ENCODE measurements at regions not wholly inside any gene's neighbourhood (a gene's known extent, or its start where the extent isn't known, plus 50 kb on each side); places are given as distances from the start of the nearest gene placed in this dataset.

DNA sequence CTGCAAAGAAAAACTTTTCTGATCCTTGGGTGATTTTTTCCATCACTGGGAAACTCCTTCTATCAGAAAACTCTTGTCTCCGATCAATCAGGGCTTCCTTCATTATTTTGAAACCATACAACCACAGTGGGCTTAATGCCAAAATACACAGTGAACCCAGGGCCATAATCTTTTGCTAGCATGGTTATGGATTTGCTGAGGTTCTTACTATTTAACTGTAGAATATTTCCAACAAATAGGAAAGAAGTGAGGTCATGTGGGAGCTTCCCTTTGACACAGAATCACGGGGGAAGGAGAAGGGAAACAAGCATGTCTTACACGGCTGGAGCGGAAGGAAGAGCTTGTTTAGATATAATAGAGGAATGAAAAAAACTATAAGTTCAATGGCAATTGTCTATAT is 1241.7 kb downstream of the REEP3 start (continued):
- TF ChIP-seq, protein P1, sequence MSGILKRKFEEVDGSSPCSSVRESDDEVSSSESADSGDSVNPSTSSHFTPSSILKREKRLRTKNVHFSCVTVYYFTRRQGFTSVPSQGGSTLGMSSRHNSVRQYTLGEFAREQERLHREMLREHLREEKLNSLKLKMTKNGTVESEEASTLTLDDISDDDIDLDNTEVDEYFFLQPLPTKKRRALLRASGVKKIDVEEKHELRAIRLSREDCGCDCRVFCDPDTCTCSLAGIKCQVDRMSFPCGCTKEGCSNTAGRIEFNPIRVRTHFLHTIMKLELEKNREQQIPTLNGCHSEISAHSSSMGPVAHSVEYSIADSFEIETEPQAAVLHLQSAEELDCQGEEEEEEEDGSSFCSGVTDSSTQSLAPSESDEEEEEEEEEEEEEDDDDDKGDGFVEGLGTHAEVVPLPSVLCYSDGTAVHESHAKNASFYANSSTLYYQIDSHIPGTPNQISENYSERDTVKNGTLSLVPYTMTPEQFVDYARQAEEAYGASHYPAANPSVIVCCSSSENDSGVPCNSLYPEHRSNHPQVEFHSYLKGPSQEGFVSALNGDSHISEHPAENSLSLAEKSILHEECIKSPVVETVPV (CRISPR knock-in tag; IDR thresholded peaks at IDR 0.05): no peak

DNA sequence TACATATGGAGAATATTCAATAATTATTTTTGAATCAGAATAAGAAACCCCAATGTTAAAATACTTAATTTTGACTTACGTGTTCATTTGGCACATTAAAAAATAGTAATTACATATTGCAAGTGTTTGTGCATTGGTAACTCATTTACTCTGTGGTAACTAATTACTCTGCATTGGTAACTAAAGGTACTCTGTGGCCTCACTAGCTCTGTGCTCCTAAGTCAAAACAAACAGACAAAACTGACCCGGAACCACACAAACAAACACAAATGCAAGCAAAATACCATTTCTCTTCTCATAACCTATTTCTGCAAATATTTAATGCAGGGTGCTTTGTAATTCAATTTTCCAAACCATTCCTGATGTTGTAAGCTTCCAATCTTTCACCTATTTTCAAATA is 1244.3 kb downstream of the REEP3 start:
- TF ChIP-seq TCF4 (CRISPR knock-in tag; IDR thresholded peaks at IDR 0.05; ENCODE audit: borderline replicate concordance): no peak
- TF ChIP-seq, protein P1 (CRISPR knock-in tag; IDR thresholded peaks at IDR 0.05): no peak
- no peak for TF ChIP-seq ZNF8 (CRISPR knock-in tag; IDR thresholded peaks at IDR 0.05)
- no peak for ATAC-seq

DNA sequence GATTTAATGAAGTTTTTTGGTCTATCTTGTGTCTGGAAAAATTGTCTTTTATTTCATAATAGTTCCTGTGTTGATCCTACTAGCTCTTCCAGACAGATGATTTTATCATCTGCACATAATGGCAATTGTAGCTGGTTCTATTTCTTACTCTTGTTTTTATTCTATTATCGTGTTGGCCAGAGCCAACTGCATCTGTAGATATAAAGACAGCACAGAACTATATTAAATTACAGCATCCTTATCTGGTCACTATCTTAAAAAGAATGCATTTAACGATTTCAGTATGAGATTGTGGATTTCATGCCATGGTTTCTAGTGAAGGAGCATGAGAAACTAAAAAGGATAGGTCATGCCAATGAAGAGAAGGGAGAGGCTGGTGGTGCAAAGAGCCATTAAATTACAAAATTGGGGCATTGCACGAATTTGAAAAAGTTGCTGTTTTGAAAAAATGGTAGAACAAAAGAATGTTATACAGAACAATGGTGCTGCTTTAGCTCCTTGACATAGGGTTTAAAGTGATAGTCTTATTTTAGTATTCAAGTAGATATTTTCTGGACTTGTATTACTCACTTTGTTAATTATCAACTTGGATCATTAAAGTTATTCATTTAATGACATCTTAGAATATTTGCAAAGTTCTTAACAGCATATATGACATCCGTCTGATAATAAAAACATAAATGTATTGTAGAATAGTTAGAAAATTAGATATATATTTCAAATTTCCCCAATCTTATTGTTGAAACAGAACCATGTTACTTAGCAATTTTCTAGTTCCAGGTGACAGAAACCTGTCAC is 1250.3 kb downstream of the REEP3 start:
- TF ChIP-seq OSR1 (CRISPR knock-in tag; IDR thresholded peaks at IDR 0.05) (no peak), ZC3H10 (CRISPR knock-in tag; IDR thresholded peaks at IDR 0.05) (no peak), RARB (CRISPR knock-in tag; IDR thresholded peaks at IDR 0.05) (no peak), ESRRG (CRISPR knock-in tag; IDR thresholded peaks at IDR 0.05) (peak; percentile 87), TOX (CRISPR knock-in tag; IDR thresholded peaks at IDR 0.05; ENCODE audit: borderline replicate concordance) (no peak), CSDC2 (CRISPR knock-in tag; IDR thresholded peaks at IDR 0.05) (no peak), GLIS3 (CRISPR knock-in tag; IDR thresholded peaks at IDR 0.05) (peak; percentile 89; the same call in 1 of the 2 replicates), ZNF565 (CRISPR knock-in tag; conservative IDR thresholded peaks at IDR 0.05; ENCODE audit: low read depth) (peak; percentile 86), ZNF70 (CRISPR knock-in tag; IDR thresholded peaks at IDR 0.05) (peak; percentile 39), ZFP3 (CRISPR knock-in tag; IDR thresholded peaks at IDR 0.05) (peak; percentile 54; the same call in 1 of the 2 replicates), PPARA (CRISPR knock-in tag; IDR thresholded peaks at IDR 0.05; ENCODE audit: borderline replicate concordance) (peak; percentile 55; the same call in 1 of the 2 replicates), BACH2 (CRISPR knock-in tag; IDR thresholded peaks at IDR 0.05; ENCODE audit: borderline replicate concordance) (no peak), ZNF8 (CRISPR knock-in tag; IDR thresholded peaks at IDR 0.05) (peak; percentile 69; the same call in 1 of the 2 replicates), ARNTL (CRISPR knock-in tag; IDR thresholded peaks at IDR 0.05; ENCODE audit: borderline replicate concordance, low read depth) (peak; percentile 74; the same call in 1 of the 2 replicates), ZFP30 (CRISPR knock-in tag; IDR thresholded peaks at IDR 0.05) (no peak), SNAI2 (CRISPR knock-in tag; IDR thresholded peaks at IDR 0.05) (peak; percentile 76), ISL1 (CRISPR knock-in tag; IDR thresholded peaks at IDR 0.05) (peak; percentile 95), TCF4 (CRISPR knock-in tag; IDR thresholded peaks at IDR 0.05; ENCODE audit: borderline replicate concordance) (peak; percentile 100)
- TF ChIP-seq, protein P2, sequence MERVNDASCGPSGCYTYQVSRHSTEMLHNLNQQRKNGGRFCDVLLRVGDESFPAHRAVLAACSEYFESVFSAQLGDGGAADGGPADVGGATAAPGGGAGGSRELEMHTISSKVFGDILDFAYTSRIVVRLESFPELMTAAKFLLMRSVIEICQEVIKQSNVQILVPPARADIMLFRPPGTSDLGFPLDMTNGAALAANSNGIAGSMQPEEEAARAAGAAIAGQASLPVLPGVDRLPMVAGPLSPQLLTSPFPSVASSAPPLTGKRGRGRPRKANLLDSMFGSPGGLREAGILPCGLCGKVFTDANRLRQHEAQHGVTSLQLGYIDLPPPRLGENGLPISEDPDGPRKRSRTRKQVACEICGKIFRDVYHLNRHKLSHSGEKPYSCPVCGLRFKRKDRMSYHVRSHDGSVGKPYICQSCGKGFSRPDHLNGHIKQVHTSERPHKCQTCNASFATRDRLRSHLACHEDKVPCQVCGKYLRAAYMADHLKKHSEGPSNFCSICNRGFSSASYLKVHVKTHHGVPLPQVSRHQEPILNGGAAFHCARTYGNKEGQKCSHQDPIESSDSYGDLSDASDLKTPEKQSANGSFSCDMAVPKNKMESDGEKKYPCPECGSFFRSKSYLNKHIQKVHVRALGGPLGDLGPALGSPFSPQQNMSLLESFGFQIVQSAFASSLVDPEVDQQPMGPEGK (CRISPR knock-in tag; IDR thresholded peaks at IDR 0.05; ENCODE audit: borderline replicate concordance): no peak
- TF ChIP-seq, protein P3, sequence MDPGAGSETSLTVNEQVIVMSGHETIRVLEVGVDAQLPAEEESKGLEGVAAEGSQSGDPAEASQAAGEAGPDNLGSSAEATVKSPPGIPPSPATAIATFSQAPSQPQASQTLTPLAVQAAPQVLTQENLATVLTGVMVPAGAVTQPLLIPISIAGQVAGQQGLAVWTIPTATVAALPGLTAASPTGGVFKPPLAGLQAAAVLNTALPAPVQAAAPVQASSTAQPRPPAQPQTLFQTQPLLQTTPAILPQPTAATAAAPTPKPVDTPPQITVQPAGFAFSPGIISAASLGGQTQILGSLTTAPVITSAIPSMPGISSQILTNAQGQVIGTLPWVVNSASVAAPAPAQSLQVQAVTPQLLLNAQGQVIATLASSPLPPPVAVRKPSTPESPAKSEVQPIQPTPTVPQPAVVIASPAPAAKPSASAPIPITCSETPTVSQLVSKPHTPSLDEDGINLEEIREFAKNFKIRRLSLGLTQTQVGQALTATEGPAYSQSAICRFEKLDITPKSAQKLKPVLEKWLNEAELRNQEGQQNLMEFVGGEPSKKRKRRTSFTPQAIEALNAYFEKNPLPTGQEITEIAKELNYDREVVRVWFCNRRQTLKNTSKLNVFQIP (CRISPR knock-in tag; IDR thresholded peaks at IDR 0.05; ENCODE audit: borderline replicate concordance, low read depth): no peak; the same call in 1 of the 2 replicates
- TF ChIP-seq, protein P1 (CRISPR knock-in tag; IDR thresholded peaks at IDR 0.05): peak; percentile 89; the same call in 1 of the 2 replicates
- TF ChIP-seq, protein P4, sequence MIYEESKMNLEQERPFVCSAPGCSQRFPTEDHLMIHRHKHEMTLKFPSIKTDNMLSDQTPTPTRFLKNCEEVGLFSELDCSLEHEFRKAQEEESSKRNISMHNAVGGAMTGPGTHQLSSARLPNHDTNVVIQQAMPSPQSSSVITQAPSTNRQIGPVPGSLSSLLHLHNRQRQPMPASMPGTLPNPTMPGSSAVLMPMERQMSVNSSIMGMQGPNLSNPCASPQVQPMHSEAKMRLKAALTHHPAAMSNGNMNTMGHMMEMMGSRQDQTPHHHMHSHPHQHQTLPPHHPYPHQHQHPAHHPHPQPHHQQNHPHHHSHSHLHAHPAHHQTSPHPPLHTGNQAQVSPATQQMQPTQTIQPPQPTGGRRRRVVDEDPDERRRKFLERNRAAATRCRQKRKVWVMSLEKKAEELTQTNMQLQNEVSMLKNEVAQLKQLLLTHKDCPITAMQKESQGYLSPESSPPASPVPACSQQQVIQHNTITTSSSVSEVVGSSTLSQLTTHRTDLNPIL (CRISPR knock-in tag; IDR thresholded peaks at IDR 0.05; ENCODE audit: low read depth): peak; percentile 42; the same call in 1 of the 2 replicates
- TF ChIP-seq, protein P5, sequence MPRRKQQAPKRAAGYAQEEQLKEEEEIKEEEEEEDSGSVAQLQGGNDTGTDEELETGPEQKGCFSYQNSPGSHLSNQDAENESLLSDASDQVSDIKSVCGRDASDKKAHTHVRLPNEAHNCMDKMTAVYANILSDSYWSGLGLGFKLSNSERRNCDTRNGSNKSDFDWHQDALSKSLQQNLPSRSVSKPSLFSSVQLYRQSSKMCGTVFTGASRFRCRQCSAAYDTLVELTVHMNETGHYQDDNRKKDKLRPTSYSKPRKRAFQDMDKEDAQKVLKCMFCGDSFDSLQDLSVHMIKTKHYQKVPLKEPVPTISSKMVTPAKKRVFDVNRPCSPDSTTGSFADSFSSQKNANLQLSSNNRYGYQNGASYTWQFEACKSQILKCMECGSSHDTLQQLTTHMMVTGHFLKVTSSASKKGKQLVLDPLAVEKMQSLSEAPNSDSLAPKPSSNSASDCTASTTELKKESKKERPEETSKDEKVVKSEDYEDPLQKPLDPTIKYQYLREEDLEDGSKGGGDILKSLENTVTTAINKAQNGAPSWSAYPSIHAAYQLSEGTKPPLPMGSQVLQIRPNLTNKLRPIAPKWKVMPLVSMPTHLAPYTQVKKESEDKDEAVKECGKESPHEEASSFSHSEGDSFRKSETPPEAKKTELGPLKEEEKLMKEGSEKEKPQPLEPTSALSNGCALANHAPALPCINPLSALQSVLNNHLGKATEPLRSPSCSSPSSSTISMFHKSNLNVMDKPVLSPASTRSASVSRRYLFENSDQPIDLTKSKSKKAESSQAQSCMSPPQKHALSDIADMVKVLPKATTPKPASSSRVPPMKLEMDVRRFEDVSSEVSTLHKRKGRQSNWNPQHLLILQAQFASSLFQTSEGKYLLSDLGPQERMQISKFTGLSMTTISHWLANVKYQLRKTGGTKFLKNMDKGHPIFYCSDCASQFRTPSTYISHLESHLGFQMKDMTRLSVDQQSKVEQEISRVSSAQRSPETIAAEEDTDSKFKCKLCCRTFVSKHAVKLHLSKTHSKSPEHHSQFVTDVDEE (CRISPR knock-in tag; IDR thresholded peaks at IDR 0.05): peak; percentile 92
- ATAC-seq: no peak
